ENCODE measurements at regions not wholly inside any gene's neighbourhood (a gene's known extent, or its start where the extent isn't known, plus 50 kb on each side); places are given as distances from the start of the nearest gene placed in this dataset.

GRCh38 chr1:34684266-34684665 lies 70.6 kb upstream of the GJB5 start:
- H3K27me3 ChIP-seq = no peaks in the 10 kb centered on the region
- intact Hi-C loops (cut with DNase I) = no loop called here
- TF ChIP-seq POLR2A (IDR thresholded peaks at IDR 0.05) (no peak), CTCF (IDR thresholded peaks at IDR 0.05) (no peak)
- no peaks in the 10 kb centered on the region for H3K36me3 ChIP-seq (replicated peaks in 1 of 2)
- DNase-seq = no peak
- no peaks in the 10 kb centered on the region for H3K9me3 ChIP-seq (replicated peaks in 1 of 3)
- no peak overlapping the region for H3K4me3 ChIP-seq
- no peaks in the 10 kb centered on the region for H3K4me1 ChIP-seq (replicated peaks in 1 of 2)
- H3K27ac ChIP-seq = no peak overlapping the region
- WGBS, 4 donors = 19 to 24% (median 21%) methylated on average over 5 of the region's 5 CpGs

GRCh38 chr1:34685225-34685624 lies 69.6 kb upstream of the GJB5 start:
- Histone ChIP-seq H3K27ac (no peak overlapping the region), H3K27me3 (no peaks in the 10 kb centered on the region), H3K9me3 (replicated peaks in 1 of 3) (no peaks in the 10 kb centered on the region), H3K4me3 (no peak overlapping the region), H3K36me3 (replicated peaks in 1 of 2) (no peaks in the 10 kb centered on the region), H3K4me1 (replicated peaks in 1 of 2) (no peaks in the 10 kb centered on the region)
- intact Hi-C loops (cut with DNase I) = no loop called here
- WGBS, 4 donors = 74 to 100% (median 78%) methylated on average over 2 of the region's 2 CpGs
- no peak for DNase-seq
- TF ChIP-seq POLR2A (IDR thresholded peaks at IDR 0.05) (no peak), CTCF (IDR thresholded peaks at IDR 0.05) (no peak)

GRCh38 chr1:34686531-34686930 lies 68.3 kb upstream of the GJB5 start:
- WGBS, 4 donors = 47 to 79% (median 62%) methylated on average over 2 of the region's 2 CpGs
- TF ChIP-seq POLR2A (IDR thresholded peaks at IDR 0.05) (no peak), CTCF (IDR thresholded peaks at IDR 0.05) (no peak)
- intact Hi-C loops (cut with DNase I) = no loop called here
- Histone ChIP-seq H3K9me3 (replicated peaks in 1 of 3) (no peaks in the 10 kb centered on the region), H3K4me1 (replicated peaks in 1 of 2) (no peaks in the 10 kb centered on the region), H3K27me3 (no peaks in the 10 kb centered on the region), H3K36me3 (replicated peaks in 1 of 2) (no peaks in the 10 kb centered on the region), H3K27ac (no peak overlapping the region), H3K4me3 (no peak overlapping the region)
- DNase-seq = no peak

- TF ChIP-seq CTCF (IDR thresholded peaks at IDR 0.05) (no peak), POLR2A (IDR thresholded peaks at IDR 0.05) (no peak)
- Histone ChIP-seq H3K27ac (no peak overlapping the region), H3K36me3 (replicated peaks in 1 of 2) (no peaks in the 10 kb centered on the region), H3K4me1 (replicated peaks in 1 of 2) (no peaks in the 10 kb centered on the region), H3K9me3 (replicated peaks in 1 of 3) (no peaks in the 10 kb centered on the region), H3K4me3 (no peak overlapping the region), H3K27me3 (no peaks in the 10 kb centered on the region)
- 70 to 72% (median 71%) methylated on average over 5 to 7 of the region's 7 CpGs for WGBS, 4 donors
- no peak for DNase-seq
- intact Hi-C loops (cut with DNase I) = no loop called here
These were observed 66.7 kb upstream of the GJB5 start for GRCh38 chr1:34688006-34688741.

Measured in adrenal gland (tissue), 9 donors.